ENCODE measurements at regions not wholly inside any gene's neighbourhood (a gene's known extent, or its start where the extent isn't known, plus 50 kb on each side); places are given as distances from the start of the nearest gene placed in this dataset.

DNA sequence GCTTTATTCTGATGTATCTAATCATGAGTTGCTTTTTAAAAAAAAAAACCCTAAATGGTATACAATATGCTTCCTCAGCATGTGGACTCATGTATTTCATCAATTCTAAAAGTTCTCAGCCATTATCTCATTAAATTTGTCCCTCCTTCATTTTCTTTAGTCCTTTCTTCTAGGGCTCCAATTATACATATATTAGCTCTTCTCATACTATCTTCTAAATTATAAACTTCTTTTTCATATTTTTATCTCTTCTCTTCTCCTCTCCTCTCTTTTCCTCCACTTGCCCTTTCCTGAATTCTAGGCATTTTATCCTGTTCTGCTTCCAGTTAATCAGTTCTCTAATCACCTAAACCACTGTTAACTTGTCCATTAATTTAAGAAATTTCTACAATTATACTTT lies 55.0 kb upstream of the IL33 start:
- TF ChIP-seq, protein P1, sequence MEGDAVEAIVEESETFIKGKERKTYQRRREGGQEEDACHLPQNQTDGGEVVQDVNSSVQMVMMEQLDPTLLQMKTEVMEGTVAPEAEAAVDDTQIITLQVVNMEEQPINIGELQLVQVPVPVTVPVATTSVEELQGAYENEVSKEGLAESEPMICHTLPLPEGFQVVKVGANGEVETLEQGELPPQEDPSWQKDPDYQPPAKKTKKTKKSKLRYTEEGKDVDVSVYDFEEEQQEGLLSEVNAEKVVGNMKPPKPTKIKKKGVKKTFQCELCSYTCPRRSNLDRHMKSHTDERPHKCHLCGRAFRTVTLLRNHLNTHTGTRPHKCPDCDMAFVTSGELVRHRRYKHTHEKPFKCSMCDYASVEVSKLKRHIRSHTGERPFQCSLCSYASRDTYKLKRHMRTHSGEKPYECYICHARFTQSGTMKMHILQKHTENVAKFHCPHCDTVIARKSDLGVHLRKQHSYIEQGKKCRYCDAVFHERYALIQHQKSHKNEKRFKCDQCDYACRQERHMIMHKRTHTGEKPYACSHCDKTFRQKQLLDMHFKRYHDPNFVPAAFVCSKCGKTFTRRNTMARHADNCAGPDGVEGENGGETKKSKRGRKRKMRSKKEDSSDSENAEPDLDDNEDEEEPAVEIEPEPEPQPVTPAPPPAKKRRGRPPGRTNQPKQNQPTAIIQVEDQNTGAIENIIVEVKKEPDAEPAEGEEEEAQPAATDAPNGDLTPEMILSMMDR (IDR thresholded peaks at IDR 0.05) = no peak
- no peaks in the 10 kb centered on the region for H3K4me1 ChIP-seq
- no peak overlapping the region for H3K27ac ChIP-seq
- no peaks in the 10 kb centered on the region for H3K36me3 ChIP-seq
- no peak for ATAC-seq
- H3K9me3 ChIP-seq = peaks cover 17% of the 10 kb centered on the region
- intact Hi-C loops (cut with DNase I) = no loop called here
- DNase-seq = no peak
- H3K4me3 ChIP-seq = no peak overlapping the region
- no peaks in the 10 kb centered on the region for H3K27me3 ChIP-seq (ENCODE audit: low read depth)

DNA sequence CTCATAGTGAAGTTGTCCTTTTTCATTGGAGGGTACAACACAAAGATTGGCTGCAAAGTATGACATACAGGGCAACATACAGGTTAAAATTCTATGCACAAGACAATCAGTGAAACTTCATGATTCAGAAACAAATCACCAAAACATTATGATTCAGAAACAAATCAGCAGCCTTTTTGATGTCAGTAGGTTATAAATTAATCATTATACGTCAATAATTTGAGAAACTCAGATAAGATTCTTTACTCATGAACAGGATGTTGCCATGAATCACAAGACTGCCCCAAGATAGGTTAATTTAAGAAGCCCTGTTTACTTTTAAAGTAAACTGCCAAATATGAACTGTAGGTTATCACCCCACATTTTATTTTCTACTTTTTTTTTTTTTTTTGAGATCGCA lies 62.2 kb upstream of the IL33 start:
- ATAC-seq = no peak
- H3K4me1 ChIP-seq = no peaks in the 10 kb centered on the region
- TF ChIP-seq, protein P1 (IDR thresholded peaks at IDR 0.05) = no peak
- H3K27me3 ChIP-seq (ENCODE audit: low read depth) = no peaks in the 10 kb centered on the region
- intact Hi-C loops (cut with DNase I) = no loop called here
- no peak for DNase-seq
- H3K36me3 ChIP-seq = no peaks in the 10 kb centered on the region
- no peaks in the 10 kb centered on the region for H3K9me3 ChIP-seq
- H3K4me3 ChIP-seq = no peak overlapping the region
- no peak overlapping the region for H3K27ac ChIP-seq

DNA sequence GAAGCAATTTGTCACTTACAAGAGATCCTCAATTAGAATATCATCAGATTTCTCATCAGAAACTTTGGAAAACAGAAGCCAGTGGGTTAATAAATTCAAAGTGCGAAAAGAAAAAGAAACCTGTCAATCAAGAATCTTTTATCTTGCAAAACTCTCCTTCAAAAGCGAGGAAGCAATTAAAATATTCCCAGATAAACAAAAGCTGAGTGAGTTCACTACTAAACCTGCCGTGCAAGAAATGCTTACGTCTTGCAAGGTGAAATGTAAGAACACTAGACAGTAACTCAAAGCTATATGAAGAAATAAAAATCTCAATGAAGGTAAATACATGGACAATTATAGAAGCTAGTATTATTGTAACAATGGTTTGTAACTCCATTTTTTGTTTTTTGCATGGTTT lies 62.8 kb upstream of the IL33 start:
- Histone ChIP-seq H3K4me1 (no peaks in the 10 kb centered on the region), H3K9me3 (no peaks in the 10 kb centered on the region), H3K27me3 (ENCODE audit: low read depth) (no peaks in the 10 kb centered on the region), H3K4me3 (no peak overlapping the region), H3K27ac (no peak overlapping the region), H3K36me3 (no peaks in the 10 kb centered on the region)
- TF ChIP-seq, protein P1 (IDR thresholded peaks at IDR 0.05) = no peak
- DNase-seq = no peak
- no peak for ATAC-seq
- intact Hi-C loops (cut with DNase I) = no loop called here

DNA sequence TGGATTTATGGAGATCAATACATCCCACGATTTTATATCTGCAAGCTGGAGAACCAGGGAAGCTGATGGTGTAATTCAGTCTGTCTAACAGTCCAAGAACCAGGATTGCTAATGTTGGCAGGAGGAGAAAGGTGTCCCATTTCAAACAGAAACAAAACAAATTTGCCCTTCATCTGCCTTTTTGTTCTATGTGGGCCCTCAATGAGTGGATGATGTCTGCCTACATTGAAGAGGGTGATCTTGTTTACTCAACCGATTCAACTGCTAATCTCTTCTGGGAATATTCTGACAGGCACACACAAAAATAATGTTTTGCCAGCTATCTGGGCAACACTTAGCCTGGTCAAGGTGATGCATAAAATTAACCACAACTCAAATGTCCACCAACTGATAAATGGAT lies 65.1 kb upstream of the IL33 start:
- Histone ChIP-seq H3K27ac (no peak overlapping the region), H3K4me3 (no peak overlapping the region), H3K27me3 (ENCODE audit: low read depth) (no peaks in the 10 kb centered on the region), H3K9me3 (no peaks in the 10 kb centered on the region), H3K36me3 (no peaks in the 10 kb centered on the region), H3K4me1 (no peaks in the 10 kb centered on the region)
- intact Hi-C loops (cut with DNase I) = no loop called here
- ATAC-seq = no peak
- TF ChIP-seq, protein P1 (IDR thresholded peaks at IDR 0.05) = no peak
- no peak for DNase-seq

DNA sequence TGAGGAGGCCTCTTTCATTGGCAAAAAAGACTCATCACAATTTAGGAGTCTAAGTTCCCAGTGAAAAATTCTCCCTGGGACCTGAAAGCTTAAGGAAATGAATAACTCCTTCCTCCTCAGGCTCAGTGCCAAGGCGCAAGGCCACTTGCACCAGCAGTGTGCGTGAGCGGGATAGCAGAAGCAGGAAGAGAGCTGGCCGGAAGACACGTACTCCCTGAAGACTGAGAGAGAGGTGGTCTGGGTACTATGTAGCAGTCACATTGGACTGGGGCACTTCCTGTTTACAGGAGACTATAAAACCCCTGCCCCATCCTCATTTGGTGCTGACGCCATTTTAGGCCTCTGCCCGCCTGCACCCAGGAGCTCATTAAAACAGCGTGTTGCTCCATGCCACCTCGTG lies 66.3 kb upstream of the IL33 start:
- Histone ChIP-seq H3K4me1 (no peaks in the 10 kb centered on the region), H3K27me3 (ENCODE audit: low read depth) (no peaks in the 10 kb centered on the region), H3K27ac (no peak overlapping the region), H3K9me3 (no peaks in the 10 kb centered on the region), H3K4me3 (no peak overlapping the region), H3K36me3 (no peaks in the 10 kb centered on the region)
- intact Hi-C loops (cut with DNase I) = no loop called here
- TF ChIP-seq, protein P1 (IDR thresholded peaks at IDR 0.05) = no peak
- ATAC-seq (no peak), DNase-seq (no peak)

DNA sequence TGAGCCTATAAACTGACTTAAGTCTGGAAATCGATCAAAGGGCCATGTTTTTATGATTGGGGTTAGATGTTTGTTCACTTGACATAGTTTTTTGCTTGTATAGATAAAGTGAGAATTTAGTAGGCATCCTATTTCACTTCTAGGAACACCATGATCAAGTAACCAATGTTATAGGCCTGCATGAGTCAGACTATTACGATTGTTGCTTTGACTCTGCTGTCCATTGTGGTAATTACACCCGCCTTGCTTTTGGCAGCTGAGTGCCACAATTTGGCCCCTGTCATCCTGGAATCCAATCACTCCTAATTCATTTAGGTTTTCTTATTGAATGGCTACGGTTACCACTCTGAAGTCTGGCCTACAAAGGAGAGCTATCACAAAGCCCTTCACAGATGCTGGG lies 67.8 kb upstream of the IL33 start:
- Histone ChIP-seq H3K4me3 (no peak overlapping the region), H3K27me3 (ENCODE audit: low read depth) (no peaks in the 10 kb centered on the region), H3K36me3 (no peaks in the 10 kb centered on the region), H3K4me1 (no peaks in the 10 kb centered on the region), H3K27ac (no peak overlapping the region), H3K9me3 (no peaks in the 10 kb centered on the region)
- TF ChIP-seq, protein P1 (IDR thresholded peaks at IDR 0.05) = no peak
- ATAC-seq (no peak), DNase-seq (no peak)
- intact Hi-C loops (cut with DNase I) = no loop called here
